Muscle layer of colon (tissue), 2 donors: ENCODE measurements at regions not wholly inside any gene's neighbourhood (a gene's known extent, or its start where the extent isn't known, plus 50 kb on each side); places are given as distances from the start of the nearest gene placed in this dataset.
"Not testable (repeated sequence)": the region's sequence is repeated elsewhere in the genome, so short reads cannot be mapped to it uniquely, and the experiment has no call there.

ENCODE experiments used
- H3K27ac ChIP-seq: one replicate; pipeline ENCODE4 v1.7.0; 2013; ENCODE audit warnings: low read depth, mild to moderate bottlenecking, low read length, moderate library complexity
- H3K27me3 ChIP-seq, 2 donors: one replicate each; pipeline ENCODE4 v1.7.0; 2013; ENCODE audit warnings: low read length in 2 of 2, mild to moderate bottlenecking in 2 of 2; ENCODE audit not compliant: insufficient read depth in 2 of 2, control insufficient read depth in 1 of 2
- H3K36me3 ChIP-seq: one replicate; pipeline ENCODE4 v1.7.0; 2013; ENCODE audit warnings: mild to moderate bottlenecking, low read length; ENCODE audit not compliant: insufficient read depth
- H3K4me1 ChIP-seq: one replicate; pipeline ENCODE4 v1.7.0; 2013; ENCODE audit warnings: mild to moderate bottlenecking, low read length; ENCODE audit not compliant: insufficient read depth
- H3K4me3 ChIP-seq, 2 donors: one replicate each; pipeline ENCODE4 v1.7.0; 2013; ENCODE audit warnings: low read length in 2 of 2, low read depth in 1 of 2, mild to moderate bottlenecking in 1 of 2, moderate library complexity in 1 of 2
- H3K9ac ChIP-seq: one replicate; pipeline ENCODE4 v1.7.0; 2013; ENCODE audit warnings: low read length
- H3K9me3 ChIP-seq: one replicate; pipeline ENCODE4 v1.7.0; 2013; ENCODE audit warnings: mild to moderate bottlenecking, low read length
- donor health status: abdominal sarcoma.
- donor health status: Adenocarcinoma of cecum.

DNA sequence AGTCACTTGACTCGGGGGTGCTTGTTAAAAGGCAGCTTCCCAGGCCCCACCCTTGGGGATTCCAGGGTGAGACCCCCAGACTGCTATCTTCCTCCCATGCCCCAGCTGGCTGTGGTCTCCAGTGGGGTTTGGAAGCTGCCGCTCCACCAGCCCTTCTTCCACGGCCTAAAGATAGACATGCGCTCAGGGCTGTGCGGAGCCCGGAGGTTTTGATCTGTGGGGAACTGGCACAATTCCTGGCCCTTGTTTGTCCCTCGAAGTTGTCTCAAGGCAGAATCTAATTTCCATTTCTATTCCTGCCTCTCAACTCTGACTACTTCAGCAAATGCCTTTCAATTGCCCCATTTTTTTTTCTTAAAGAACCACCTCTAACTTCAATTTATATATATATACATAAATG is 120.7 kb upstream of the SRSF6 start:
- no peak overlapping the region for H3K4me3 ChIP-seq
- H3K27ac ChIP-seq: no peak overlapping the region
- no peaks in the 10 kb centered on the region for H3K36me3 ChIP-seq
- H3K27me3 ChIP-seq: no peaks in the 10 kb centered on the region
- peaks cover 6% of the 10 kb centered on the region for H3K9me3 ChIP-seq
- no peaks in the 10 kb centered on the region for H3K4me1 ChIP-seq
- H3K9ac ChIP-seq: no peak overlapping the region

DNA sequence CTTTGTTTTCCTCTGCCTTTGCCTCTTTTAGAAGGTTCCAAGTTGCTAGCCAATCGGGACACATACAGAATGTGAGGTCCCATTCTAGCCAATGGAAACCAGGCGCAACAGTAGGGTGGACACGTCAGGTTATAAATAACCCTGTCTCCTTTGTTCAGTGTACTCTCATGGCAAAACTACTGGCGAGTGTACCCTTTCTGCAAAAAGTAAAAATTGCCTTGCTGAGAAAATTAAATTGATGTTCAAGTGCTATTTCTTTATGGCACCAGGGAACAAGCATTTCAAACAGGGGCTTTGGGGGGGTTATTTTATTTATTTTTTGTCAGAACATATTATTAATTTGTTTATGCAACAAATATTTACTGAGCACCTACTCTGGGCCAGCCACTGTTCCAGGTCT is 123.6 kb upstream of the SRSF6 start:
- Histone ChIP-seq H3K36me3 (no peaks in the 10 kb centered on the region), H3K4me1 (no peaks in the 10 kb centered on the region), H3K4me3 (no peak overlapping the region), H3K27me3 (no peaks in the 10 kb centered on the region), H3K9ac (no peak overlapping the region), H3K27ac (no peak overlapping the region), H3K9me3 (peaks cover 6% of the 10 kb centered on the region)

GRCh38 chr20:43331906-43332305 is 125.8 kb upstream of the SRSF6 start:
- Histone ChIP-seq H3K9ac (no peak overlapping the region), H3K27me3 (no peaks in the 10 kb centered on the region)

DNA sequence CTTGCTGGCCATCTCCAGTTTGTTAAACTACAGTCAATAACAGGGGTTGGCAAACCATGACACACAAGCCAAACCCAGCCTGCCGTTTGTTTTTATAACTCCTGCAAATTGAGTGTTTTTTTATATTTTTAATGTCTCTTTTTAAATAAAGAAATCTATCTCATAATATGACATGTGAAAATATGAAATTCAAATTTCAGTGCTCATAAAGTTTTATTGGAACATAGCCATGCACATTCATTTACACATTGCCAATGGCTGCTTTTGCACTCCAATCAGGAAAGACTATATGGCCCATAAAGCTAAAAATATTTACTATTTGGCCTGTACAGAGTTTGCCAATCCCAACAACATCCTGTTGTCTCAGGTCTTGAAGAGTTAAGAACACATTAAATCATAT is 129.0 kb upstream of the SRSF6 start:
- Histone ChIP-seq H3K36me3 (no peaks in the 10 kb centered on the region), H3K27me3 (no peaks in the 10 kb centered on the region), H3K27ac (no peak overlapping the region), H3K4me3 (no peak overlapping the region), H3K4me1 (no peaks in the 10 kb centered on the region), H3K9ac (no peak overlapping the region), H3K9me3 (peaks cover under 1% of the 10 kb centered on the region)

More at GRCh38 chr20:43331906-43332305, 125.8 kb upstream of the SRSF6 start:
- Histone ChIP-seq H3K4me1 (no peaks in the 10 kb centered on the region), H3K9me3 (peaks cover 6% of the 10 kb centered on the region), H3K4me3 (no peak overlapping the region), H3K36me3 (no peaks in the 10 kb centered on the region), H3K27ac (no peak overlapping the region)

GRCh38 chr20:43327234-43327633 is 130.5 kb upstream of the SRSF6 start:
- peaks cover 10% of the 10 kb centered on the region for H3K4me1 ChIP-seq
- not testable (repeated sequence) for H3K9ac ChIP-seq, H3K9me3 ChIP-seq, H3K36me3 ChIP-seq, H3K4me3 ChIP-seq, H3K27ac ChIP-seq, H3K27me3 ChIP-seq

- no peak overlapping the region for H3K9ac ChIP-seq
- no peak overlapping the region for H3K27ac ChIP-seq
- no peaks in the 10 kb centered on the region for H3K36me3 ChIP-seq
- no peaks in the 10 kb centered on the region for H3K27me3 ChIP-seq
- H3K4me3 ChIP-seq: no peak overlapping the region
- no peaks in the 10 kb centered on the region for H3K9me3 ChIP-seq
- peaks cover 10% of the 10 kb centered on the region for H3K4me1 ChIP-seq
Observed at GRCh38 chr20:43325926-43326325, 131.8 kb upstream of the SRSF6 start.

GRCh38 chr20:43323592-43323991 is 133.9 kb upstream of the PTPRT start:
- Histone ChIP-seq H3K9me3 (no peaks in the 10 kb centered on the region), H3K27me3 (no peaks in the 10 kb centered on the region)

GRCh38 chr20:43322851-43323250 is 133.1 kb upstream of the PTPRT start:
- peaks cover 10% of the 10 kb centered on the region for H3K4me1 ChIP-seq
- H3K9ac ChIP-seq: no peak overlapping the region
- no peaks in the 10 kb centered on the region for H3K36me3 ChIP-seq
- H3K4me3 ChIP-seq: no peak overlapping the region
- H3K9me3 ChIP-seq: no peaks in the 10 kb centered on the region
- no peaks in the 10 kb centered on the region for H3K27me3 ChIP-seq
- no peak overlapping the region for H3K27ac ChIP-seq

More at GRCh38 chr20:43323592-43323991, 133.9 kb upstream of the PTPRT start:
- Histone ChIP-seq H3K4me1 (peaks cover 10% of the 10 kb centered on the region), H3K27ac (no peak overlapping the region), H3K9ac (no peak overlapping the region), H3K4me3 (no peak overlapping the region), H3K36me3 (no peaks in the 10 kb centered on the region)

DNA sequence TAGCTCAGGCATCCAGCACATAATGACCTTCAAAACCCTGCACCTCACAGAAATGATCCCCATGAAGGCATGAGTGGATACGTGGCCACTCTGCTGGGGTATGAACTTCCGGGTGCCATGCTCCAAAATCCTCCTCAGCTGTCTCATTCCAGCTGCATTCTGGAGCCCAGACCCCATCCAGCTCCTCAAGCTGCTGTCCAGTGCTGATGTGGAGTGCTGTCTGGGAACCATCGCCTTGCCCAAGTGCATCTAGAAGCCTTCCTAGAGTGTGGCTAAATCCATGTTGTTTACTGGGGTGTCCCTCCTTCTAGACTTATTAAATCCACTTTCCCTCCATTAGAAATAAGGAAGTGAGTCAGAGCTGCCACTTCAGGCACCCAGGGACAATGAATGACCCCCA is 130.8 kb upstream of the PTPRT start:
- Histone ChIP-seq H3K9me3 (no peaks in the 10 kb centered on the region), H3K27ac (no peak overlapping the region), H3K4me3 (no peak overlapping the region), H3K4me1 (peaks cover 10% of the 10 kb centered on the region), H3K27me3 (no peaks in the 10 kb centered on the region), H3K36me3 (no peaks in the 10 kb centered on the region), H3K9ac (no peak overlapping the region)

GRCh38 chr20:43318755-43319297 is 129.1 kb upstream of the PTPRT start:
- Histone ChIP-seq H3K27me3 (no peaks in the 10 kb centered on the region), H3K27ac (no peak overlapping the region), H3K9ac (no peak overlapping the region), H3K9me3 (no peaks in the 10 kb centered on the region), H3K4me3 (no peak overlapping the region), H3K36me3 (no peaks in the 10 kb centered on the region), H3K4me1 (peaks cover 10% of the 10 kb centered on the region)

DNA sequence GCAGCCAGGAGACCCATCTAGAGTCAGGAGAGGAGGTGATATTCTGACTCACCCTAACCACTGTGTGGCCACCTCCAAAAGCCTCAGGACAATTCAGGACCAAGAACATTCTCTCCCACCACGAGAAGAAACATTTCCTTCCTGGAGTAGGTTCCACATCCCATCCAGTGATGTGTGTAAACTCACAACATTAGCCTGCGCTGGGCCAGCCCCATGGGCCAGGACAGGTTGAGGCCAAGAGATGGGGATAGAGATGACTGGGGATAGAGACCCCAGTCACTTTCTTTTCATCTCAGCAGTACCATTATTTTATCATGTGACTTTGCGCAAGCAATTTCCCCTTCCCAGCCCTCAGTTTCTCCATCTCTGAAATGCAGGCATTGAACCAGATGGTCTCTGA is 126.6 kb upstream of the PTPRT start:
- Histone ChIP-seq H3K27me3 (no peaks in the 10 kb centered on the region), H3K27ac (no peak overlapping the region), H3K4me3 (no peak overlapping the region), H3K9ac (no peak overlapping the region), H3K36me3 (no peaks in the 10 kb centered on the region), H3K9me3 (no peaks in the 10 kb centered on the region), H3K4me1 (no peaks in the 10 kb centered on the region)

GRCh38 chr20:43309266-43309665 is 119.6 kb upstream of the PTPRT start:
- H3K4me1 ChIP-seq: no peaks in the 10 kb centered on the region
- H3K36me3 ChIP-seq: no peaks in the 10 kb centered on the region
- H3K4me3 ChIP-seq: no peak overlapping the region
- no peaks in the 10 kb centered on the region for H3K9me3 ChIP-seq
- no peak overlapping the region for H3K27ac ChIP-seq
- H3K27me3 ChIP-seq: no peaks in the 10 kb centered on the region
- no peak overlapping the region for H3K9ac ChIP-seq
